GM18868 (cell line): ENCODE measurements at regions not wholly inside any gene's neighbourhood (a gene's known extent, or its start where the extent isn't known, plus 50 kb on each side); places are given as distances from the start of the nearest gene placed in this dataset.

ENCODE experiments used
- ATAC-seq: cut with Tn5 transposase; IDR thresholded peaks from one replicate; pipeline ENCODE4 v1.9.1; 2021; ENCODE audit warnings: mild to moderate bottlenecking, moderate library complexity; ENCODE audit not compliant: unreplicated experiment

DNA sequence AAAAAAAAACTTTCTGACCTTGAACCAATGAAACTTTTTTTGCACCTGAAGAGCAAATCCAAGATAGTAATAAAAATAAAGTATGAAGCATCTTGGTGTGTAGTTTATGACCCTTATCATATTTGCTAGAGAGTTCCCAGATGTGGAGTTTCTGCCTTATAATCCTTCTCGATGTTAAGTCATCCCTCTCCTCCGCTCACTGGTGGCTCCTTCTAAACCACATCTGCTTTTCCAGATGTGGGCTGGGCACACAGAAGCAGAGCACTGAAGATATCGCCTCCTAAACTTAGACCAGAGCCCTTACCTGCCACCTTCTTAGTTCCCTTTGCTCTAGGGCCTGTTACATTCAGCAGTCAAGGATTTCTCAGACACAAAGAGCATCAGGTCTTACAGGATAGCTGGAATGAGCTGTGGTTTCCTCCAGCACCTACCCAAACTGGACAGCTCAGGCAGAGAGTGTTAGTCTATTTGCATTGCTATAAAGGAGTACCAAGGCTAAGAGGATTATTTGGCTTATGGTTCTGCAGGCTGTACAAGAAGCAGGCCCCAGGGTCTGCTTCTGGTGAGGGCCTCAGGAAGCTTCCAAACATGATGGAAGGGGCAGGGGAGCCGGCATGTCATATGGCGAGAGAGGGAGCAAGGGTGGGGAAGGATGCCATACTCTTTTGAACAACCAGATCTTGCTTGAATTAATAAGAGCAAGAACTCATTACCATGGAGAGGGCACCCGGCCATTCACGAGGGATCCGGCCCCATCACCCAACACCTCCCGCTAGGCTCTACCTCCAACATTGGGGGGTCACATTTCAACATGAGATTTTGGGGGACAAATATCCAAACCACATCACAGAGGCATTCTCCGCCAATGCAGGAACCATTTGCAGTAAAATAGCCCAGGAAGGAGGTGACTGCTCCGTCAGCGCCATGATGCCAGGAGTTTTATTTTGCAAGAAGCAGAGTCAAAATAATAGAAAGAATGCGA lies 75.6 kb upstream of the HELT start:
- ATAC-seq: no peak

DNA sequence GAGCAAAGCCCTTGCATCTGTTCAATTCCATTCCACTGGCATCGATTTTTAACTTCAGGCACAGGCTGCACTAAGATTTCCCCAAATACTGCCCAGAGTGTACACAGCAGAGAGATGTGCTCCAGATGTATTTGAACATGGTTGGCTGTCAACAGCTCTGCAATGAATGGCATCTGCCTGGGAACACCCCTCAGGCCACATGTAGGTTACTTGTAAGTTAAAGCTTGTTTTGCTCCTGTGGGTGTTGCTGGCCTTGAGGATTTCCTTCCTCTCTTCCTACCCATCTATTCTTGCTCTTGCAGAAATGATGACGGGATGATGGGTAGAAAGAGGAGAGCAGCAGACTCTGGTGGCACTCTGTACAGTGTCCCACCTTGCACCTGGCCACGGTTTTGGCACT lies 69.3 kb upstream of the HELT start:
- no peak for ATAC-seq

DNA sequence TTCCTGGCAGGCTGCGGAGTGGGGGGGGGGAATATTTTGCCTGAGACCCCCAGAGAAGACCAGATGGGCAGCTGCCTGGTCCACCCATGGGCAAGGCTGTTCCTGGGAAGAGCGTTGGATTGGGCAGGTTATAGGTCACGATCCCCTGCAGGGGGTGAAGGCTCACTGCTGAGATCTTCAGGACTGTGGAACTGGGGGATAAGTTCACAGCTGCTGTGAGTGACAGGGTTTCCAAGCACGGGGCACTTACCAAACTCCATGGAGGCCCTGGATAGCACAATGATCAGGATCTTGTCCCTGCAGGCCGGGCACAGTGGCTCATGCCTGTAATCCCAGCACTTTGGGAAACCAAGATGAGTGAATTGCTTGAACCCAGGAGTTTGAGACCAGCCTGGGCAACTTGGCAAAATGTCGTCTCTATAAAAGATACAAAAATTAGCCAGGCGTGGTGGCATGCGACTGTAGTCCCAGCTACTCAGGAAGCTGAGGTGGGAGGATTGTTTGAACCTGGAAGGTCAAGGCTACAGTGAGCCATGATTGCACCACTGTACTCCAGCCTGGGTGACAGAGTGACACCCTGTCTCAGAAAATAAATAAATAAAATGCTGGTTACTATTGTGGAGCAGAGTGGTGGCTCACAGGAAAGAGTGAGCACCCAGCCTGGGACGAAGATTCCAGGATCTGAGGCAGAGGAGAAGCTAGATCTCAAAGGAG lies 68.0 kb upstream of the HELT start:
- no peak for ATAC-seq

DNA sequence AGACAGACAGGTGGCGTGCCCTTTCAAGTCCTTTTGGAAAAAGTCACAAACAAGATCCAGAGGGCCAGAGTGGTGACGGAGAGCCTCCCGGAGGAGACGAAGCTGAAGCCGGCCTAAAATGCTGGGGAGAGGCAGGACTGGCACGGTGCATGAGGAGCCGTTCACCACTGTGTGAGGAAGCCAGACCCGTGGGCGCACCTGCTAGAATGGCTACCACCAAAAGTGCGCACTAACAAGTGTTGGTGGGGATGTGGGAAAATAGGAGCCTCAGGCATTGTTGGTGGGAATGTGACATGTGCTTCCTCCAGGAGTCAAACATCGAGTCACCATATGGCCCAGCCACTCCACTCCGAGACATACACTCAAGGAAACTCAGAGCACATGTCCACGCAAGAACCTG lies 67.4 kb upstream of the HELT start:
- ATAC-seq: no peak

DNA sequence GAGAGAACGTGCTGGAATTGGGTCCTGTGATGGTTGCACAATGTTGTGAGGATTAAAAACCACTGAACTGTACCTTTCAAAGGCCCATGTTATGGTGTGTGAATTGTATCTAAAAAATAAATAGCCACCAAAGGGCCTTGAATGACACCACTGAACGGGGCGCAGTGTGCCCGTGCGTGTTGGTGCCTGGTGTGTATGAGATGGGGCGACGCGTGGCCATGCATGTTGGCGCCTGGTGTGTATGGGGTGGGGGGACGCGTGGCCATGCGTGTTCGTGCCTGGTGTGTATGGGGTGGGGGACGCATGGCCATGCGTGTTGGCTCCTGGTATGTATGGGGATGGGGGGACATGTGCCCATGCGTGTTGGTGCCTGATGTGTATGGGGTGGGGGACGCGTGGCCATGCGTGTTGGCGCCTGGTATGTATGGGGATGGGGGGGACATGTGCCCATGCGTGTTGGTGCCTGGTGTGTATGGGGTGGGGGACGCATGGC lies 66.6 kb upstream of the HELT start:
- ATAC-seq: no peak

DNA sequence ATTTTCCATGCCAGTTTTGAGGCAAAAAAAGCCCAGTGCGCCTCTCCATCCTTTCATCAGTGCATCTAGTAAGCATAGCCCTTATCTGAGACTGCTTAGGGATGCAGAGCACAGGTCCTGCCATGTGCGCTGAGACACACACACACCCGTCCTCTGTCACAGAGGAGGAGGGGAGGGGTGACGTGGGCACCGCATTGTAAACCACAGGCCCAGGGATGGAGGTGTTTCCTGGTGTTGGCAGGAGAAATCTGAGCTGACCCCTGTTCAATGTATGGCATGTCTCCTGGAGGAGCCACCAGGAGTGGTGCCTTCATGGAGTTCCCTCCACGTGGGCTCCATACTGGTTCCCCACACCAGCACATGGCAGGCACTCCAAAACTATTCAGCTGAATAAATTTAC lies 65.8 kb upstream of the HELT start:
- ATAC-seq: no peak

DNA sequence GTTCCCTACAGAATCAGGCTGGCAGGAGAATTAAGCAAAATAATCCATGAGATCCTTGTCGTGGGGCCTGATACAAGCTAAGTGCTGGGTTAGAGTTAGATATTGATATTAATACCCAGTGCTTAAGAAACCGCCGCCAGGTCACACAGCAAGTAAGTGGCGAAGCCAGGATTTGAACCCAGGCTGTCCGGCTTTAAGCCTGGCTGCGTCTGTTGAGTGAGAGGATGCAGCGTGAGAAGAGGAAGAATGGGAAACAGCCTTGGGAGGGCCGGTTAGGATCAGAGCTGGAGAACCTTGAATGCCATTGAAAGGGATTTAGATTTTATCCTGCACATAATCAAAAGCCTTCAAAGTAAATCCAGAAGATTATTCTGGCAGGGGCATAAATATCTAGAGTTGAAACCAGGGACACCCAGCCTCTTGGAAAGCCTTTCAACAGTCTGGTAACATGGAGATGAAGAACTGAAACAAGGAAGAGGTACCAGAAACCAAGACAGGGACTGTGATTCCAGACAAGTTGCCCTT lies 64.8 kb upstream of the HELT start:
- no peak for ATAC-seq

DNA sequence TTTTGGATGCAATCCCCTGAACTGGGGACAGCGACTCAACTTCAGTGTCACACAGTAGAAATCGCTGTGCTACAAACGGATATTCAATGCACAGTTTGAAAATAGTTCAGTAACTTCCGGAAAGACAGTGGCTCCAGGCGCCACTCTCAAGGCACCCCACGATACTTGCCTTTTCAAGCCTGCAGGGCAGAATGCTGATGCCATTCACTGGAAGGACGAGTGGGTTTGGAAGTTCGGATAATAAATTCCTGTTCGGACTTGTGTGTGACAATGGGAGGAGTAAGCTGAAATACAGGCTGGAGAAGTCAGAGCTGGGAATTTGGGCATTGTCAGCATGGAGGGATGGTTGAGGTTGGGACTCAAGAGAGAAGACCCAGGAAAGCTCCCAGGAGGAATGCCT lies 64.3 kb upstream of the HELT start:
- no peak for ATAC-seq

DNA sequence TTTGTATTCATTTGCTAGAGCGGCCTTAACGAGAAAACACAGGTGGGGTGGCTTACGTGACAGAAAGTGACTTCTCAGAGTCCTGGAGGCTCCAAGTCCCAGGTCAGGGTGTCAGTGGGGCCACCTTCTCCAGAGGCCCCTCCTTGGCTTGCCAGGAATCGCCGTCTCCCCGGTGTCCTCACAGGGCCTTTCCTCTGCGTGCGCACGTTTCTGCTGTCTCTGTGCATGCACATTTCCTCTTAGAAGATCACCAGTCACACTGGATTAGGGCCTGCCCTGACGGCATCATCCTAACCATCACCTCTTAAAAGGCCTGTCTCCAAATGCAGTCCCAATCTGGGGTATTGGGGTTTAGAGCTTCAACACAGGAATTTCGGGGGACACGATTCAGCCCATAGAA lies 63.8 kb upstream of the HELT start:
- ATAC-seq: no peak

DNA sequence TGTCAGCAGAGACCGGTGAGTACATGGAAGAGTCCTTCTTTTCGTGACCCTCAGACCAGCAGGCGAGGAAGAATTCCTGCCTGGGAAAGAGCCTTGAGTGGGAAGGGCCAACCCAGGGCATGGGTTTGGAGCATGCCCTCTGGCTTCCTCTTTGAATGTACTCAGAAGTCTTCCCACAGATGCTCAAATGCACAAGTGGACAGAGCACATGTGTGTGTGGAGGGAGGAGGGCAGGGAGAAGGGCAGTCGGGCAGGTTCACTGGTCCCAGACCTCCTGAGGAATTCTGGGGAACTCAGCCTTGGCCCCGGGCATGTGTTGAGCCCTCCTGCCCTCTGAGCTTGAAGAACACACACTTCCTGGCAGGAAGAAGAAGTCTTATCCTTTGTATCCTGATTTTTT lies 63.2 kb upstream of the HELT start:
- no peak for ATAC-seq

DNA sequence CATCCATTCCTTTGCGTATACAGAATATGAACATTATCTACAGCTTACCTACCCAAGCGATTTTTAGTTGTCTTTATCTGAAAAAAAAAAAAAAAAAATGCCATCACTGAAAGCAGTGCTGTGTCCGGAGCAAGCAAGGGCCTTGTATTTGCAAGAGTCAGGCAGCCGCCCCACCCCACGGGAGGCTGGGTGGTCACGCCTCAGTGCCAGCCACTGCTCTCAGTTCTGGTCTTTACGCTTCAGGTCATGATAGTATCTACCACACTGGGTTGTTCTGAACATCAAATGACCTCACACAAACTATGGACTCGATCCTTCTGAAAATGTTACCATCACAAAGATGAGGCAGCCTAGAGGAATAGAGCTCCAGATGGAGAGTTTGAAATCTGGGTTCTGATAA lies 62.7 kb upstream of the HELT start:
- ATAC-seq: peak; percentile 94

DNA sequence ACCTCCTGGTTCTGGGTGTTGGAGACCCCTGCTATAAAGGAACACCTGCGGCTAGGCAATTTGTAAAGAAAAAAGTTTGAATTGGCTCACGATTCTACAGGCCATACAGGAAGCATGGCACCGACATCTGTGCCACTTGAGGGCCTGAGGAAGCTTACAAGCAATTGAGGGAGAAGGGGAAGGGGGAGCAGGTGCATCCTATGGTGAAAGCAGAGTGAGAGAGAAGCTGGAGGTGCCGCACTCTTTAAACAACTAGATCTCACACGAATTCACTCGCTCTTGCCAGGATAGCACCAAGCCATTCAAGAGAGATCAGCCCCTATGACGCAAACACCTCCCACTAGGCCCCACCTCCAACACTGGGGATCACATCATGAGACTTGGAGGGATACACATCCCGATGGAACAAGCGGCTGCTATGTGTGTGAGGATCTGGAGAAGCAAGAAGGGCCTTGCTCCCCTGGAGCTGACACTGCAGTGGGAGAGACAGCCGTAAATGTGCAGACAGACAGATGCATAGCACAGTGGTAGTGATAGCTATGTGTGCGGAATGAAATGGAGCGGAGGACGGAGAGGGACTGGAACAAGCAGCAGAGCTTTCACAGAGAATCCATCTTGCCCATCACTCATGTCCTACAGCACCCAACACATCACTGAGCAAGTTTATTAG lies 60.7 kb upstream of the HELT start:
- no peak for ATAC-seq

DNA sequence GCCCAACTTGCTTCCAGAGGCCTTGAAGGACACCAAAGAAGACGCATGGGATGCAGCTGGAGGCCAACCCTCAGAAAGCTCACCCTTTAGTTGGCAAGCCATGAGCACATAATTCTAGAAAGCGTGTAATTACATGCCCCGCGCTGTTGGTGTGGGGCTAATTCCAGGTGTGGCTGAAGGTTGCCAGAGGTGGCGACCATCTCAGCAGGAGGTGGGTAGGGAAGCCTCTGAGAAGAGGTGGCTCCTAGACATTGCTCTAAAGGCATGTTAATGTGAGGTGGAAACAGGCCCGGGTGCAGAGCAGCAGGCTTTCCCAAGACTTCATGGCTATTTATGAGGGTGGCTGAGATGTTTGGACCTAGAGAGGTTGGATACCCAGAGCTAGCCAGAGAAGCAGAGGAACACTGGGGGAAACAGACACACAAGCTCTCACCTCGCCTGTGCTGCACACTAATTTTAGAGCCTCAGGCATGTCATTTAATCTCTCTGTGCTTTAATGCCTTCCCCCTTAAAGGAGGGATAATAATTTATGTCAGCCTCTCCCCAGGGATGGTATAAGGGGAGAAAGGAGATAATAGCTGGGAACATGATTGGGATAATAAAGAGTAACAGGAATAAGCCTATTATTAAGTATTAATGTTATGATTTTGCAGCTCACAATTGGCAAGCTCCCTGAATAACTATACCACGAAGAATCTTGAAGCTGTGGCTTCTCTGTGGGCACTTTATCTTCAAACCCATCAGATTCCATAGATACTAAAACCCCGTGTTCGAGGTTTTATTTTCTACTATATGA lies 60.0 kb upstream of the HELT start:
- ATAC-seq: no peak

DNA sequence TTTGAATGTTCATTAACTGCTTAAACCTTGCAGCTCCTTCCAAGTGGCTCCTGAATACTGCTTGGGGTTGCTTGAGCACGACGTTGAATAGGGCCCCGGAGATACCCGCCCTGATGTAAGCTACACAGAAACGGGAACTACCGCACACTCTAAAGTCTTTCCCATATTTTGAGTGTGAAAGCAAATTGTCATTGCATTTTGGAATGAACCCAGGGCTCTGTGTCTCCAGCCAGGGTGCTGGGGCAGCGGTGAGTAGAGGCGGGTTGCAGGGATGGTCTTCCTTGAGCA lies 59.4 kb upstream of the HELT start:
- no peak for ATAC-seq

DNA sequence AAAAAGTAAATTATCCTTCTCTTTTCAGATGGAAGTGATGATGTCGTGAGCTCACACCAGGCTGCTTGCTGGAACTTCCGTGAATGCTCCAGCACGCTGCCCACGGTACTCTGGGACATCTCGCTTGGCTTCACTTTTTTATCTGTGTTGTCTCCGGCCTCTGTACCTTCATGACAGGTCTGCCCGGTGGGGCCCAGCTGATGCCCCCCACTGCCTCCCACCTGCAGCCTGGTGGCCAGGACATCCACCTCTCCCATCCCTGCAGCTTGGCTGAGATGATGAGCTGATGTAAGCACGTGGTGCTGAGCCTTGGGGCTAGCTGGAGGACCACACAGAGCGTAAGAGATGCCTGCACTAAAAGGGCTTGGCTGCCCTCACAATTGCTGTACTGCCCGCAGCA lies 59.0 kb upstream of the HELT start:
- ATAC-seq: no peak

DNA sequence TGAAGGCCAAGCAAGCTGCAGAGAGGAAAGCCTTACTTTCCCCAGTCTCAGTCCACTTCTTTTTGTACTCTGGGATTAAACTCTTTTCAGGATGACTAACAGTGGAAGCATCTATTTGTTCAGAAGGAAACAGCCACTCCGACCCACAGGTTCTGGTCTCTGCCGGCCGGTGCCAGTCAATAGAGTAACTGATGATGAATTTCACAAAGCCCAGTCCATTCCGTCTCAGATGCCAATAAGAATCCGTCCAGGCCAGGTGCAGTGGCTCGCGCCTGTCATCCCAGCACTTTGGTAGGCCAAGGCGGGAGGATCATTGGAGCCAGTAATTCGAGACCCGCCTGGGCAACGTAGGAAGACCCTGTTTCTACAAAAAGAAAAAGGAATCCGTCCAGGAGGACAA lies 58.5 kb upstream of the HELT start:
- no peak for ATAC-seq

DNA sequence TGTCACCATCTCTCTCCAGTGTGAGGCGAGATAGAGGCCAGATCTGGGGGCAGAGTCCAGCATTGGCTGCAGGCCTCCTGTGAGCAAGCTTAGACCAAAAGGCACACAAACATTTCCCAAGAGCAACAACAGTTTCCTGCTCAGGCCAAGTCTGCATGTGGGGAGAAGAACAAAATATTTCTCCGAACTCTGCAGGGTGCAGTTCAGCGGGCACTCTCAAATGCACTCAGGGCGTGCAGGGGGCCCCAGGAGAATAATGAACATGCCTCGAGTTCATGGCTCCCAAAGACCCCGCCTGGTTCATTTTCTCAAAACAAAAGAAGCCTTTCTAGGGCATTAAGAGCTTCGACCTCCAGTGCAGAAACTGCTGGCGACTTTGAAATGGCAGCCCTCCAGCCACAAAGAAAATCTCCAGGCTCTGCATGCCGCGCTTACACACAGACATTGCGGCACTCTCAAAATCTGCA lies 57.8 kb upstream of the HELT start:
- no peak for ATAC-seq

DNA sequence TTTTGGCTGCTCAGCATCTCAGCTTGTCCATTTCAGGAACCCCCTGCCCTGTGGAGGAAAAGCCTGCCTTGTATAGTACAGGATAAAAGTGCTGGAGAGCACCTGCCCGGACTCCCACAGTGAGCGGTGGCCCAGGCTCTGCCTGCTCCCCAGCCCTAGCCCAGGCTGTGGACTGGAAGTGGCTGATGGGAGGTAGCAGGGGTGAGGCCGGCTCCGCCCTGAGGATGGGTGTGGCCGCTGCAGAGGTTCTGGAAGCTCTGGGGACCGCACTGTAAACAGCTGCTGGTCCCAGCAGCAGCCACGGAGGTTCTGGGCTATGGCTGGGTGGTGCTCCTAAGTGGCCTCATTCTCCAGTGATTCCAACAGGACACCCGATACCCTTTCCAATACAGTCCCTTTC lies 56.6 kb upstream of the HELT start:
- no peak for ATAC-seq

DNA sequence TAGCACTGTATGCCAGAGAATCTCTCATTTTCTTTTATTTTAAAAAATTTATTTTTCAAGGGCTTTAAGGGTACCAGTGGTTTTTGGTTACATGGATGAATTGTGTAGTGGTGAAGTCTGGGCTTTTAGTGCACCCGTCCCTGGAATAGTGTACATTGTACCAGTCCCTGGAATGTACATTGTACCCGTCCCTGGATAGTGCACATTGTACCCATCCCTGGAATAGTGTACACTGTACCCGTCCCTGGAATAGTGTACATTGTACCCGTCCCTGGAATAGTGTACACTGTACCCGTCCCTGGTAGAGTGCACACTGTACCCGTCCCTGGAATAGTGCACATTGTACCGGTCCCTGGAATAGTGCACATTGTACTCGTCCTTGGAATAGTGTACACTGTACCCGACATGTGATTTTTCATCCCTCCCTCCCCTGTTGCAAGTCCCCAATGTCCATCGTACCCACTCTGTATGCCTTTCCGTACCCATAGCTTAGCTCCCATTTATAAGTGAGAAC lies 56.1 kb upstream of the HELT start:
- no peak for ATAC-seq
